HEK293 (cell line): ENCODE measurements at regions not wholly inside any gene's neighbourhood (a gene's known extent, or its start where the extent isn't known, plus 50 kb on each side); places are given as distances from the start of the nearest gene placed in this dataset.
"Not testable (repeated sequence)": the region's sequence is repeated elsewhere in the genome, so short reads cannot be mapped to it uniquely, and the experiment has no call there.

Experiments
- CTCF ChIA-PET: fragments of 350-600 bp; formaldehyde crosslinking; extraction: SDS; loops from one replicate; lab custom pipeline; 2021; ENCODE audit warnings: antibody characterized with exemption; lab: Yijun Ruan, JAX
- POLR2A ChIA-PET: fragments of 300-600 bp; formaldehyde crosslinking; extraction: SDS; loops from one replicate; lab custom pipeline; 2020; ENCODE audit warnings: antibody characterized with exemption, inconsistent platforms; lab: Yijun Ruan, JAX
- H3K27ac ChIP-seq: fragments of 200-500 bp; sonication (Bioruptor generic); 2 replicates; pipeline ENCODE4 v1.5.1; 2014; ENCODE audit warnings: low read depth, low read length, control low read depth, inconsistent platforms; ENCODE audit errors: extremely low read depth
- H3K36me3 ChIP-seq, 2 experiments: fragments of 200-500 bp in 1 of 2; sonication (Bioruptor generic) in 1 of 2; 1 replicate in 1 of 2; 2 replicates in 1 of 2; pipeline ENCODE4 v1.5.1; 2014 to 2017; ENCODE audit warnings: inconsistent platforms in 2 of 2, low read length in 2 of 2; ENCODE audit not compliant: control insufficient read depth in 2 of 2, insufficient read depth in 1 of 2
- H3K4me1 ChIP-seq: fragments of 200-500 bp; sonication (Bioruptor generic); 2 replicates; pipeline ENCODE4 v1.5.1; 2014; ENCODE audit warnings: mild to moderate bottlenecking, low read length, inconsistent platforms; ENCODE audit not compliant: control insufficient read depth, insufficient read depth
- H3K4me3 ChIP-seq: 2 replicates; pipeline ENCODE4 v1.5.1; 2011; ENCODE audit warnings: low read depth, mild to moderate bottlenecking, control low read depth, low read length, moderate library complexity
- H3K9me3 ChIP-seq: fragments of 200-500 bp; sonication (Bioruptor generic); 2 replicates; pipeline ENCODE4 v1.5.1; 2014; ENCODE audit warnings: low read depth, low read length, inconsistent platforms; ENCODE audit not compliant: control insufficient read depth, insufficient read depth
- BCL11A ChIP-seq: fragments of 450-650 bp; formaldehyde crosslinking; IDR thresholded peaks from 2 replicates; pipeline ENCODE4 v1.5.1; 2016; ENCODE audit warnings: low read depth, missing biosample characterization, missing genetic modification characterization
- GLI4 ChIP-seq: fragments of 450-650 bp; formaldehyde crosslinking; IDR thresholded peaks from 2 replicates; pipeline ENCODE4 v1.5.1; 2016; ENCODE audit warnings: missing biosample characterization, missing genetic modification characterization
- INSM2 ChIP-seq: fragments of 450-650 bp; formaldehyde crosslinking; IDR thresholded peaks from 2 replicates; pipeline ENCODE4 v1.5.1; 2016; ENCODE audit warnings: missing biosample characterization, missing genetic modification characterization
- PRDM1 ChIP-seq: fragments of 450-650 bp; formaldehyde crosslinking; IDR thresholded peaks from 2 replicates; pipeline ENCODE4; 2016; ENCODE audit warnings: missing biosample characterization, missing genetic modification characterization
- SALL2 ChIP-seq: fragments of 450-650 bp; formaldehyde crosslinking; IDR thresholded peaks from 2 replicates; pipeline ENCODE4 v1.5.0; 2017; ENCODE audit warnings: missing biosample characterization, mild to moderate bottlenecking, missing genetic modification characterization, borderline replicate concordance
- ZFP3 ChIP-seq: fragments of 450-650 bp; formaldehyde crosslinking; IDR thresholded peaks from 2 replicates; pipeline ENCODE4 v1.5.1; 2016; ENCODE audit warnings: low read depth, missing biosample characterization, missing genetic modification characterization
- ZIC2 ChIP-seq: fragments of 450-650 bp; formaldehyde crosslinking; IDR thresholded peaks from 2 replicates; pipeline ENCODE4 v1.5.1; 2016; ENCODE audit warnings: missing biosample characterization, missing genetic modification characterization
- ZNF146 ChIP-seq: fragments of 450-650 bp; formaldehyde crosslinking; IDR thresholded peaks from 2 replicates; pipeline ENCODE4 v1.5.1; 2016; ENCODE audit warnings: missing biosample characterization, missing genetic modification characterization
- ZNF169 ChIP-seq: fragments of 450-650 bp; formaldehyde crosslinking; IDR thresholded peaks from 2 replicates; pipeline ENCODE4 v1.5.1; 2016; ENCODE audit warnings: missing biosample characterization, missing genetic modification characterization
- ZNF221 ChIP-seq: fragments of 450-650 bp; formaldehyde crosslinking; IDR thresholded peaks from 2 replicates; pipeline ENCODE4 v1.5.1; 2017; ENCODE audit warnings: missing biosample characterization, missing genetic modification characterization, borderline replicate concordance
- ZNF248 ChIP-seq: fragments of 450-650 bp; formaldehyde crosslinking; IDR thresholded peaks from 2 replicates; pipeline ENCODE4 v1.5.1; 2017; ENCODE audit warnings: missing biosample characterization, missing genetic modification characterization
- ZNF416 ChIP-seq: fragments of 450-650 bp; formaldehyde crosslinking; IDR thresholded peaks from 2 replicates; pipeline ENCODE4 v1.5.1; 2016; ENCODE audit warnings: missing biosample characterization, missing genetic modification characterization
- ZNF510 ChIP-seq: fragments of 450-650 bp; formaldehyde crosslinking; IDR thresholded peaks from 2 replicates; pipeline ENCODE4 v1.5.1; 2018; ENCODE audit warnings: mild to moderate bottlenecking, missing genetic modification characterization, missing biosample characterization; ENCODE audit not compliant: insufficient replicate concordance
- ZNF580 ChIP-seq: fragments of 450-650 bp; formaldehyde crosslinking; IDR thresholded peaks from 2 replicates; pipeline ENCODE4 v1.5.1; 2016; ENCODE audit warnings: missing biosample characterization, missing genetic modification characterization
- ZNF600 ChIP-seq: fragments of 450-650 bp; formaldehyde crosslinking; IDR thresholded peaks from 2 replicates; pipeline ENCODE4 v1.5.1; 2016; ENCODE audit warnings: missing biosample characterization, missing genetic modification characterization
- ZNF785 ChIP-seq: fragments of 450-650 bp; formaldehyde crosslinking; IDR thresholded peaks from 2 replicates; pipeline ENCODE4 v1.5.1; 2016; ENCODE audit warnings: missing biosample characterization, missing genetic modification characterization
- TF ChIP-seq, protein P1 (sequence below): fragments of 450-650 bp; formaldehyde crosslinking; IDR thresholded peaks from 2 replicates; pipeline ENCODE4 v1.5.1; 2016; ENCODE audit warnings: missing biosample characterization, missing genetic modification characterization, low read depth
- TF ChIP-seq, protein P2 (sequence below): fragments of 450-650 bp; formaldehyde crosslinking; IDR thresholded peaks from 2 replicates; pipeline ENCODE4 v1.5.1; 2016; ENCODE audit warnings: missing biosample characterization, missing genetic modification characterization
- TF ChIP-seq, protein P3 (sequence below): fragments of 450-650 bp; formaldehyde crosslinking; IDR thresholded peaks from 2 replicates; pipeline ENCODE4 v1.5.1; 2016; ENCODE audit warnings: missing biosample characterization, missing genetic modification characterization
- TF ChIP-seq, protein P4 (sequence below): fragments of 450-650 bp; formaldehyde crosslinking; IDR thresholded peaks from 2 replicates; pipeline ENCODE4 v1.5.0; 2017; ENCODE audit warnings: missing biosample characterization, missing genetic modification characterization, borderline replicate concordance
- TF ChIP-seq, protein P5 (sequence below): fragments of 450-650 bp; formaldehyde crosslinking; IDR thresholded peaks from 2 replicates; pipeline ENCODE4 v1.5.1; 2016; ENCODE audit warnings: missing biosample characterization, missing genetic modification characterization

DNA sequence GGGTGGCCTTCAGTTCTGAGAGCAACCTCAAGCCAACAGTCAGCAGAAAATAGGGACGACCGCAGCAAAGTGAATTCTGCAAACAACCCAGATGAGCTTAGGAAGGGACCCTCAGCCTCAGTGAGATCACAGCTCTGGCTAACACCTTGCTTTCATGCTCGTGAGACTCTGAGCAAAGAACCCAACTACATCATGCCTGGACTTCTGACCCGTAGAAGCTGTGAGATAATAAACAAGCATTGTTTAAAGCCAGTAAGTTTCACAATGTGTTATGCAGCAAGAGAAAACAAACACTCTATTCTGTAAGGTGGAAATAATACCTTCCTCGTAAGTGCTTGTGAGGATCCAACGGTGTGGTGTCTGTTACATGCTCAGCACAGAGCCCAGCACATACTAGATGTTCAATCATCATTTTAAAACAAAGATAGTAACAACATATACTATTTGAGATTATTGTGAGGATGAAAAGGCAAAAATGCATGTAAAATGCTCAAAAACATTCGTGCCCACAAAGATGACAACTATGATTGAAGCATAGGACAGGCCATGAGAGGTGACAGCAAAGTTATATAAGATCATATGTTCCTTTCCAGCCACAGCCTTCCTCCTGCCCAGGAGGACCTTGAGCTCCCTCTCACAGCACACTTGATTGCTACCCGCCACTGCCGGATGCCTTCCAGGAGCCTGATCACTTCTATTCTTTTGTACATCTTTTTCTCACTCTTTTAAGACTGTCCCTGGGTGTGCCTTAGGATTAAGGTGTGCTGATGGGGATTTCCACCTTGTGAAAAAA lies 433.3 kb downstream of the BUD13 start (continued):
- TF ChIP-seq, protein P1, sequence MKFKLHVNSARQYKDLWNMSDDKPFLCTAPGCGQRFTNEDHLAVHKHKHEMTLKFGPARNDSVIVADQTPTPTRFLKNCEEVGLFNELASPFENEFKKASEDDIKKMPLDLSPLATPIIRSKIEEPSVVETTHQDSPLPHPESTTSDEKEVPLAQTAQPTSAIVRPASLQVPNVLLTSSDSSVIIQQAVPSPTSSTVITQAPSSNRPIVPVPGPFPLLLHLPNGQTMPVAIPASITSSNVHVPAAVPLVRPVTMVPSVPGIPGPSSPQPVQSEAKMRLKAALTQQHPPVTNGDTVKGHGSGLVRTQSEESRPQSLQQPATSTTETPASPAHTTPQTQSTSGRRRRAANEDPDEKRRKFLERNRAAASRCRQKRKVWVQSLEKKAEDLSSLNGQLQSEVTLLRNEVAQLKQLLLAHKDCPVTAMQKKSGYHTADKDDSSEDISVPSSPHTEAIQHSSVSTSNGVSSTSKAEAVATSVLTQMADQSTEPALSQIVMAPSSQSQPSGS (tag by site-specific recombination): no peak
- TF ChIP-seq ZNF169 (tag by site-specific recombination) (no peak), INSM2 (tag by site-specific recombination) (no peak), BCL11A (tag by site-specific recombination) (no peak), PRDM1 (tag by site-specific recombination) (no peak), GLI4 (no peak), SALL2 (tag by site-specific recombination) (no peak), ZNF580 (tag by site-specific recombination) (no peak), ZIC2 (tag by site-specific recombination) (no peak), ZNF248 (tag by site-specific recombination) (no peak), ZFP3 (tag by site-specific recombination) (no peak), ZNF785 (tag by site-specific recombination) (no peak)
- TF ChIP-seq, protein P2, sequence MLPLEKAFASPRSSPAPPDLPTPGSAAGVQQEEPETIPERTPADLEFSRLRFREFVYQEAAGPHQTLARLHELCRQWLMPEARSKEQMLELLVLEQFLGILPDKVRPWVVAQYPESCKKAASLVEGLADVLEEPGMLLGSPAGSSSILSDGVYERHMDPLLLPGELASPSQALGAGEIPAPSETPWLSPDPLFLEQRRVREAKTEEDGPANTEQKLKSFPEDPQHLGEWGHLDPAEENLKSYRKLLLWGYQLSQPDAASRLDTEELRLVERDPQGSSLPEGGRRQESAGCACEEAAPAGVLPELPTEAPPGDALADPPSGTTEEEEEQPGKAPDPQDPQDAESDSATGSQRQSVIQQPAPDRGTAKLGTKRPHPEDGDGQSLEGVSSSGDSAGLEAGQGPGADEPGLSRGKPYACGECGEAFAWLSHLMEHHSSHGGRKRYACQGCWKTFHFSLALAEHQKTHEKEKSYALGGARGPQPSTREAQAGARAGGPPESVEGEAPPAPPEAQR (tag by site-specific recombination): no peak
- TF ChIP-seq, protein P3, sequence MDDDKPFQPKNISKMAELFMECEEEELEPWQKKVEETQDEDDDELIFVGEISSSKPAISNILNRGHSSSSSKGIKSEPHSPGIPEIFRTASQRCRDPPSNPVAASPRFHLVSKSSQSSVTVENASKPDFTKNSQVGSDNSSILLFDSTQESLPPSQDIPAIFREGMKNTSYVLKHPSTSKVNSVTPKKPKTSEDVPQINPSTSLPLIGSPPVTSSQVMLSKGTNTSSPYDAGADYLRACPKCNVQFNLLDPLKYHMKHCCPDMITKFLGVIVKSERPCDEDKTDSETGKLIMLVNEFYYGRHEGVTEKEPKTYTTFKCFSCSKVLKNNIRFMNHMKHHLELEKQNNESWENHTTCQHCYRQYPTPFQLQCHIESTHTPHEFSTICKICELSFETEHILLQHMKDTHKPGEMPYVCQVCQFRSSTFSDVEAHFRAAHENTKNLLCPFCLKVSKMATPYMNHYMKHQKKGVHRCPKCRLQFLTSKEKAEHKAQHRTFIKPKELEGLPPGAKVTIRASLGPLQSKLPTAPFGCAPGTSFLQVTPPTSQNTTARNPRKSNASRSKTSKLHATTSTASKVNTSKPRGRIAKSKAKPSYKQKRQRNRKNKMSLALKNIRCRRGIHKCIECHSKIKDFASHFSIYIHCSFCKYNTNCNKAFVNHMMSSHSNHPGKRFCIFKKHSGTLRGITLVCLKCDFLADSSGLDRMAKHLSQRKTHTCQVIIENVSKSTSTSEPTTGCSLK (tag by site-specific recombination): no peak

DNA sequence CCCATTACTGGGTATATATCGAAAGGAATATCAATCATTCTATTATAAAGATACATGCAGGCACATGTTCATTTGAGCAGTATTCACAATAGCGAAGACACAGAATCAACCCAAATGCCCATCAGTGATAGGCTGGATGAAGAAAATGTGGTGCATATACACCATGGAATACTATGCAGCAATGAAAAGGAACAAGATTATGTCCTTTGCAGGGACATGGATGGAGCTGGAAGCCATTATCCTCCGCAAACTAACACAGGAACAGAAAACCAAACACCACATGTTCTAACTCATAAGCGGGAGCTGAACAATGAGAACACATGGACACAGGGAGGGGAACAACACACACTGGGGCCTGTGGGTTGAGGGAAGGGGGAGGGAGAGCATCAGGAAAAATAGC lies 434.3 kb downstream of the BUD13 start:
- H3K27ac ChIP-seq, H3K4me3 ChIP-seq, H3K9me3 ChIP-seq, POLR2A ChIA-PET, H3K4me1 ChIP-seq, H3K36me3 ChIP-seq: not testable (repeated sequence)
- peak; percentile 67 for TF ChIP-seq ZNF146
- CTCF ChIA-PET: interaction anchor here (0.6 kb wide), 1 partner anchor 186 kb away, joined by 3 read pairs; no protein-coding TSS in a partner anchor

- Histone ChIP-seq H3K4me3 (no peak overlapping the region), H3K4me1 (no peaks in the 10 kb centered on the region), H3K27ac (no peak overlapping the region), H3K36me3 (no peaks in the 10 kb centered on the region), H3K9me3 (no peaks in the 10 kb centered on the region)
- ChIA-PET POLR2A (no interaction called here), CTCF (no interaction called here)
- no peak for TF ChIP-seq ZNF221 (tag by site-specific recombination)
- TF ChIP-seq ZNF600: no peak
- no peak for TF ChIP-seq ZNF510
- TF ChIP-seq, protein P4, sequence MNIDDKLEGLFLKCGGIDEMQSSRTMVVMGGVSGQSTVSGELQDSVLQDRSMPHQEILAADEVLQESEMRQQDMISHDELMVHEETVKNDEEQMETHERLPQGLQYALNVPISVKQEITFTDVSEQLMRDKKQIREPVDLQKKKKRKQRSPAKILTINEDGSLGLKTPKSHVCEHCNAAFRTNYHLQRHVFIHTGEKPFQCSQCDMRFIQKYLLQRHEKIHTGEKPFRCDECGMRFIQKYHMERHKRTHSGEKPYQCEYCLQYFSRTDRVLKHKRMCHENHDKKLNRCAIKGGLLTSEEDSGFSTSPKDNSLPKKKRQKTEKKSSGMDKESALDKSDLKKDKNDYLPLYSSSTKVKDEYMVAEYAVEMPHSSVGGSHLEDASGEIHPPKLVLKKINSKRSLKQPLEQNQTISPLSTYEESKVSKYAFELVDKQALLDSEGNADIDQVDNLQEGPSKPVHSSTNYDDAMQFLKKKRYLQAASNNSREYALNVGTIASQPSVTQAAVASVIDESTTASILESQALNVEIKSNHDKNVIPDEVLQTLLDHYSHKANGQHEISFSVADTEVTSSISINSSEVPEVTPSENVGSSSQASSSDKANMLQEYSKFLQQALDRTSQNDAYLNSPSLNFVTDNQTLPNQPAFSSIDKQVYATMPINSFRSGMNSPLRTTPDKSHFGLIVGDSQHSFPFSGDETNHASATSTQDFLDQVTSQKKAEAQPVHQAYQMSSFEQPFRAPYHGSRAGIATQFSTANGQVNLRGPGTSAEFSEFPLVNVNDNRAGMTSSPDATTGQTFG (tag by site-specific recombination): no peak
- TF ChIP-seq ZNF416 (tag by site-specific recombination): no peak
- TF ChIP-seq, protein P5, sequence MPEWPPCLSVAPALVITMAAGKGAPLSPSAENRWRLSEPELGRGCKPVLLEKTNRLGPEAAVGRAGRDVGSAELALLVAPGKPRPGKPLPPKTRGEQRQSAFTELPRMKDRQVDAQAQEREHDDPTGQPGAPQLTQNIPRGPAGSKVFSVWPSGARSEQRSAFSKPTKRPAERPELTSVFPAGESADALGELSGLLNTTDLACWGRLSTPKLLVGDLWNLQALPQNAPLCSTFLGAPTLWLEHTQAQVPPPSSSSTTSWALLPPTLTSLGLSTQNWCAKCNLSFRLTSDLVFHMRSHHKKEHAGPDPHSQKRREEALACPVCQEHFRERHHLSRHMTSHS (tag by site-specific recombination): no peak
Measured at GRCh38 chr11:116336540-116336939, 436.2 kb downstream of the BUD13 start.
